ENCODE measurements at regions not wholly inside any gene's neighbourhood (a gene's known extent, or its start where the extent isn't known, plus 50 kb on each side); places are given as distances from the start of the nearest gene placed in this dataset.

DNA sequence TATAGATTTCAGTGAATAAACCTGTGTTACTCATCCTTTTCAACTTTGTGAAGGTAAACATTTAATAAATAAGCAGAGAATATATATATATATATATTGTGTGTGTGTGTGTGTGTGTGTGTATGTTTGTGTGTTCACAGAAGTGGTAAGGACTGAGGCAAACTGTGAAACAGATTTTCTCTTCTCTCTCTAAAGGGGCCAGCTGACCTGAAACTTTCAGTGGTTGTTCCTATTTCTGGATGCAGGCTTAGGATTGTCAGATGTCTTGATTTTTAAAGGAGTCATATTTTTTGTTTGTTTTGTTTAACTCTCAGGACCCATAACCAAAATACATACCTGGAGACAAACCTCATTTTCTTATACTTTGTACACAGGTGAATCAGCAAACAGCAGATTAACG is 714.9 kb upstream of the MEF2C start:
- intact Hi-C loops (cut with micrococcal nuclease; ENCODE audit: unreplicated experiment): no loop called here
- POLR2A ChIA-PET: no interaction called here
- DNase-seq (ENCODE audit: low read depth, low spot score): no peak
- TF ChIP-seq SIN3A (IDR thresholded peaks at IDR 0.05; ENCODE audit: borderline replicate concordance, insufficient read depth, low read depth, low read length) (no peak), POLR2AphosphoS5 (IDR thresholded peaks at IDR 0.05; ENCODE audit: low read depth, low read length) (no peak), TCF7L2 (IDR thresholded peaks at IDR 0.05; ENCODE audit: low read depth, low read length) (no peak)
- TF ChIP-seq, protein P1, sequence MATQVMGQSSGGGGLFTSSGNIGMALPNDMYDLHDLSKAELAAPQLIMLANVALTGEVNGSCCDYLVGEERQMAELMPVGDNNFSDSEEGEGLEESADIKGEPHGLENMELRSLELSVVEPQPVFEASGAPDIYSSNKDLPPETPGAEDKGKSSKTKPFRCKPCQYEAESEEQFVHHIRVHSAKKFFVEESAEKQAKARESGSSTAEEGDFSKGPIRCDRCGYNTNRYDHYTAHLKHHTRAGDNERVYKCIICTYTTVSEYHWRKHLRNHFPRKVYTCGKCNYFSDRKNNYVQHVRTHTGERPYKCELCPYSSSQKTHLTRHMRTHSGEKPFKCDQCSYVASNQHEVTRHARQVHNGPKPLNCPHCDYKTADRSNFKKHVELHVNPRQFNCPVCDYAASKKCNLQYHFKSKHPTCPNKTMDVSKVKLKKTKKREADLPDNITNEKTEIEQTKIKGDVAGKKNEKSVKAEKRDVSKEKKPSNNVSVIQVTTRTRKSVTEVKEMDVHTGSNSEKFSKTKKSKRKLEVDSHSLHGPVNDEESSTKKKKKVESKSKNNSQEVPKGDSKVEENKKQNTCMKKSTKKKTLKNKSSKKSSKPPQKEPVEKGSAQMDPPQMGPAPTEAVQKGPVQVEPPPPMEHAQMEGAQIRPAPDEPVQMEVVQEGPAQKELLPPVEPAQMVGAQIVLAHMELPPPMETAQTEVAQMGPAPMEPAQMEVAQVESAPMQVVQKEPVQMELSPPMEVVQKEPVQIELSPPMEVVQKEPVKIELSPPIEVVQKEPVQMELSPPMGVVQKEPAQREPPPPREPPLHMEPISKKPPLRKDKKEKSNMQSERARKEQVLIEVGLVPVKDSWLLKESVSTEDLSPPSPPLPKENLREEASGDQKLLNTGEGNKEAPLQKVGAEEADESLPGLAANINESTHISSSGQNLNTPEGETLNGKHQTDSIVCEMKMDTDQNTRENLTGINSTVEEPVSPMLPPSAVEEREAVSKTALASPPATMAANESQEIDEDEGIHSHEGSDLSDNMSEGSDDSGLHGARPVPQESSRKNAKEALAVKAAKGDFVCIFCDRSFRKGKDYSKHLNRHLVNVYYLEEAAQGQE (IDR thresholded peaks at IDR 0.05; ENCODE audit: insufficient read depth in 1 of 2, low read depth in 2 of 2, low read length in 1 of 2): no peak
- TF ChIP-seq, protein P2, sequence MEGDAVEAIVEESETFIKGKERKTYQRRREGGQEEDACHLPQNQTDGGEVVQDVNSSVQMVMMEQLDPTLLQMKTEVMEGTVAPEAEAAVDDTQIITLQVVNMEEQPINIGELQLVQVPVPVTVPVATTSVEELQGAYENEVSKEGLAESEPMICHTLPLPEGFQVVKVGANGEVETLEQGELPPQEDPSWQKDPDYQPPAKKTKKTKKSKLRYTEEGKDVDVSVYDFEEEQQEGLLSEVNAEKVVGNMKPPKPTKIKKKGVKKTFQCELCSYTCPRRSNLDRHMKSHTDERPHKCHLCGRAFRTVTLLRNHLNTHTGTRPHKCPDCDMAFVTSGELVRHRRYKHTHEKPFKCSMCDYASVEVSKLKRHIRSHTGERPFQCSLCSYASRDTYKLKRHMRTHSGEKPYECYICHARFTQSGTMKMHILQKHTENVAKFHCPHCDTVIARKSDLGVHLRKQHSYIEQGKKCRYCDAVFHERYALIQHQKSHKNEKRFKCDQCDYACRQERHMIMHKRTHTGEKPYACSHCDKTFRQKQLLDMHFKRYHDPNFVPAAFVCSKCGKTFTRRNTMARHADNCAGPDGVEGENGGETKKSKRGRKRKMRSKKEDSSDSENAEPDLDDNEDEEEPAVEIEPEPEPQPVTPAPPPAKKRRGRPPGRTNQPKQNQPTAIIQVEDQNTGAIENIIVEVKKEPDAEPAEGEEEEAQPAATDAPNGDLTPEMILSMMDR (IDR thresholded peaks at IDR 0.05): no peak
- no TSS peak for BruUV-seq (replicated peaks)
- Histone ChIP-seq H3K27me3 (ENCODE audit: control insufficient read depth, insufficient read depth, low read length) (no peaks in the 10 kb centered on the region), H3K27ac (ENCODE audit: low read length) (no peak overlapping the region), H3K36me3 (ENCODE audit: control insufficient read depth, insufficient read depth, low read length) (no peaks in the 10 kb centered on the region), H3K4me3 (ENCODE audit: low read depth in 2 of 2, low read length in 2 of 2) (no peak overlapping the region), H3K9me3 (ENCODE audit: control insufficient read depth, insufficient read depth, low read depth, low read length) (no peaks in the 10 kb centered on the region), H3K4me1 (ENCODE audit: control insufficient read depth, insufficient read depth, low read length) (no peaks in the 10 kb centered on the region)
- CTCF ChIA-PET: no interaction called here
- ATAC-seq: no peak
- in situ Hi-C loops (cut with HindIII; ENCODE audit: low pct_unique_long_range_greater_than_20kb, low sequenced_read_pairs): no loop called here

DNA sequence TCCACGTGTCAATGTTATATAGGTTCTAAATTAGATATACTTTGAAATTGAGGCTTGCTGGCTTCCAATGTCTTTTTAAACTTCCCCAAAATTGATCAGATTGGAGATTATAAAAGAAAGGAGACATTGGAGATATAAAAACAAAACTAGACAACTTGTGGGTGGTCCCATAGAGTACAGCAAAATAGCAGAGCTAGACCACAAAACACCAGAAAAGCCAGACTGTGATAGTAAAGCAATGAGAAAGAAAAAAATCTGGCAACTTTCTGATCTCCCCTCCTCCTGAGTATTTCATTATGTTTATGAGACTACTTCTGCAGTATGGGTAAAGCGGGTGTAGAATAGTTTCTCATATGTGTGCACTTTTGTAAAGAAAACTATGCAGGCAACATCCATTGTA is 713.8 kb upstream of the MEF2C start:
- TF ChIP-seq TCF7L2 (IDR thresholded peaks at IDR 0.05; ENCODE audit: low read depth, low read length) (no peak), POLR2AphosphoS5 (IDR thresholded peaks at IDR 0.05; ENCODE audit: low read depth, low read length) (no peak), SIN3A (IDR thresholded peaks at IDR 0.05; ENCODE audit: borderline replicate concordance, insufficient read depth, low read depth, low read length) (no peak)
- TF ChIP-seq, protein P2 (IDR thresholded peaks at IDR 0.05): no peak
- TF ChIP-seq, protein P1 (IDR thresholded peaks at IDR 0.05; ENCODE audit: insufficient read depth in 1 of 2, low read depth in 2 of 2, low read length in 1 of 2): no peak
- intact Hi-C loops (cut with micrococcal nuclease; ENCODE audit: unreplicated experiment): no loop called here
- no peaks in the 10 kb centered on the region for H3K4me1 ChIP-seq (ENCODE audit: control insufficient read depth, insufficient read depth, low read length)
- in situ Hi-C loops (cut with HindIII; ENCODE audit: low pct_unique_long_range_greater_than_20kb, low sequenced_read_pairs): no loop called here
- H3K27ac ChIP-seq (ENCODE audit: low read length): no peak overlapping the region
- POLR2A ChIA-PET: no interaction called here
- ATAC-seq (no peak), DNase-seq (ENCODE audit: low read depth, low spot score) (no peak)
- no peak overlapping the region for H3K4me3 ChIP-seq (ENCODE audit: low read depth in 2 of 2, low read length in 2 of 2)
- no peaks in the 10 kb centered on the region for H3K27me3 ChIP-seq (ENCODE audit: control insufficient read depth, insufficient read depth, low read length)
- no peaks in the 10 kb centered on the region for H3K36me3 ChIP-seq (ENCODE audit: control insufficient read depth, insufficient read depth, low read length)
- BruUV-seq (replicated peaks): no TSS peak
- CTCF ChIA-PET: no interaction called here
- no peaks in the 10 kb centered on the region for H3K9me3 ChIP-seq (ENCODE audit: control insufficient read depth, insufficient read depth, low read depth, low read length)
